ENCODE measurements at regions not wholly inside any gene's neighbourhood (a gene's known extent, or its start where the extent isn't known, plus 50 kb on each side); places are given as distances from the start of the nearest gene placed in this dataset.

DNA sequence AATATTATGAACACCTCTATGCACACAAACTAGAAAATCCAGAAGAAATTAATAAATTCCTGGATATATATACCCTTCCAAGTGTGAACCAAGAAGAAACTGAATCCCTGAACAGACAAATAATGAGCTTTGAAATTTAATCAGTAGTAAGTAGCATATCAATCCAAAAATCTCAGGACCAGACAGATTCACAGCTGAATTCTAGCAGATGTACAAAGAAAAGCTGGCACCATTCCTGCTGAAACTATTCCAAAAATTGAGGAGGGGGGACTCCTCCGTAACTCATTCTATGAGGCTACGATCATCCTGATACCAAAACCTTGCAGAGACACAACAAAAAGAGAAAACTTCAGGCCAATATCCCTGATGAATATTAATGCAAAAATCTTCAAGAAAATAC, 67.0 kb upstream of the PDE7B start:
- TF ChIP-seq, protein P1, sequence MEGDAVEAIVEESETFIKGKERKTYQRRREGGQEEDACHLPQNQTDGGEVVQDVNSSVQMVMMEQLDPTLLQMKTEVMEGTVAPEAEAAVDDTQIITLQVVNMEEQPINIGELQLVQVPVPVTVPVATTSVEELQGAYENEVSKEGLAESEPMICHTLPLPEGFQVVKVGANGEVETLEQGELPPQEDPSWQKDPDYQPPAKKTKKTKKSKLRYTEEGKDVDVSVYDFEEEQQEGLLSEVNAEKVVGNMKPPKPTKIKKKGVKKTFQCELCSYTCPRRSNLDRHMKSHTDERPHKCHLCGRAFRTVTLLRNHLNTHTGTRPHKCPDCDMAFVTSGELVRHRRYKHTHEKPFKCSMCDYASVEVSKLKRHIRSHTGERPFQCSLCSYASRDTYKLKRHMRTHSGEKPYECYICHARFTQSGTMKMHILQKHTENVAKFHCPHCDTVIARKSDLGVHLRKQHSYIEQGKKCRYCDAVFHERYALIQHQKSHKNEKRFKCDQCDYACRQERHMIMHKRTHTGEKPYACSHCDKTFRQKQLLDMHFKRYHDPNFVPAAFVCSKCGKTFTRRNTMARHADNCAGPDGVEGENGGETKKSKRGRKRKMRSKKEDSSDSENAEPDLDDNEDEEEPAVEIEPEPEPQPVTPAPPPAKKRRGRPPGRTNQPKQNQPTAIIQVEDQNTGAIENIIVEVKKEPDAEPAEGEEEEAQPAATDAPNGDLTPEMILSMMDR (IDR thresholded peaks at IDR 0.05) = no peak
- TF ChIP-seq POLR2A (IDR thresholded peaks at IDR 0.05) = no peak

All from sigmoid colon (tissue), 3 donors.